ENCODE measurements at regions not wholly inside any gene's neighbourhood (a gene's known extent, or its start where the extent isn't known, plus 50 kb on each side); places are given as distances from the start of the nearest gene placed in this dataset.

- no peak overlapping the region for H3K27ac ChIP-seq (ENCODE audit: low read depth, low read length)
- no peak overlapping the region for H3K4me3 ChIP-seq (ENCODE audit: low read depth, low read length)
- CTCF ChIA-PET: interaction anchor here (0.8 kb wide), 1 partner anchor 394 kb away, joined by 3 read pairs; no protein-coding TSS in a partner anchor
- TF ChIP-seq CTCF (IDR thresholded peaks at IDR 0.05; ENCODE audit: low read depth, low read length): no peak
- no peaks in the 10 kb centered on the region for H3K27me3 ChIP-seq (ENCODE audit: control insufficient read depth, insufficient read depth, low read length)
- H3K9me3 ChIP-seq (ENCODE audit: control insufficient read depth, insufficient read depth, low read length): no peaks in the 10 kb centered on the region
- DNase-seq (ENCODE audit: low read depth, low spot score): no peak
- POLR2A ChIA-PET: no interaction called here
Measured at GRCh38 chr12:60100160-60100559, 504.3 kb downstream of the SLC16A7 start.

- DNase-seq (ENCODE audit: low read depth, low spot score): no peak
- POLR2A ChIA-PET: no interaction called here
Measured at GRCh38 chr12:60100852-60101251, 505.0 kb downstream of the SLC16A7 start.

GRCh38 chr12:60101715-60102114 lies 505.9 kb downstream of the SLC16A7 start:
- DNase-seq (ENCODE audit: low read depth, low spot score): no peak
- ChIA-PET CTCF (interaction anchor here (0.6 kb wide), 1 partner anchor 47 kb away, joined by 3 read pairs; no protein-coding TSS in a partner anchor), POLR2A (no interaction called here)
- no peak overlapping the region for H3K4me3 ChIP-seq (ENCODE audit: low read depth, low read length)
- no peaks in the 10 kb centered on the region for H3K27me3 ChIP-seq (ENCODE audit: control insufficient read depth, insufficient read depth, low read length)
- no peak overlapping the region for H3K27ac ChIP-seq (ENCODE audit: low read depth, low read length)
- no peaks in the 10 kb centered on the region for H3K9me3 ChIP-seq (ENCODE audit: control insufficient read depth, insufficient read depth, low read length)
- no peak for TF ChIP-seq CTCF (IDR thresholded peaks at IDR 0.05; ENCODE audit: low read depth, low read length)

More at GRCh38 chr12:60100852-60101251, 505.0 kb downstream of the SLC16A7 start:
- Histone ChIP-seq H3K4me3 (ENCODE audit: low read depth, low read length) (no peak overlapping the region), H3K27me3 (ENCODE audit: control insufficient read depth, insufficient read depth, low read length) (no peaks in the 10 kb centered on the region), H3K9me3 (ENCODE audit: control insufficient read depth, insufficient read depth, low read length) (no peaks in the 10 kb centered on the region), H3K27ac (ENCODE audit: low read depth, low read length) (no peak overlapping the region)
- CTCF ChIA-PET: no interaction called here
- no peak for TF ChIP-seq CTCF (IDR thresholded peaks at IDR 0.05; ENCODE audit: low read depth, low read length)

GRCh38 chr12:60106214-60106613 lies 510.4 kb downstream of the SLC16A7 start:
- Histone ChIP-seq H3K27ac (ENCODE audit: low read depth, low read length) (no peak overlapping the region), H3K27me3 (ENCODE audit: control insufficient read depth, insufficient read depth, low read length) (no peaks in the 10 kb centered on the region), H3K4me3 (ENCODE audit: low read depth, low read length) (no peak overlapping the region), H3K9me3 (ENCODE audit: control insufficient read depth, insufficient read depth, low read length) (no peaks in the 10 kb centered on the region)
- CTCF ChIA-PET: interaction anchor here (0.5 to 1.2 kb wide), 6 partner anchors 15 to 582 kb away, joined by 3 to 9 read pairs (median 3); no protein-coding TSS in a partner anchor
- TF ChIP-seq CTCF (IDR thresholded peaks at IDR 0.05; ENCODE audit: low read depth, low read length): peak; percentile 46
- no peak for DNase-seq (ENCODE audit: low read depth, low spot score)
- POLR2A ChIA-PET: no interaction called here

- TF ChIP-seq CTCF (IDR thresholded peaks at IDR 0.05; ENCODE audit: low read depth, low read length): no peak
- H3K27me3 ChIP-seq (ENCODE audit: control insufficient read depth, insufficient read depth, low read length): no peaks in the 10 kb centered on the region
- no peak for DNase-seq (ENCODE audit: low read depth, low spot score)
- CTCF ChIA-PET: interaction anchor here (2.0 kb wide), 1 partner anchor 386 kb away, joined by 6 read pairs; no protein-coding TSS in a partner anchor
- POLR2A ChIA-PET: no interaction called here
- H3K9me3 ChIP-seq (ENCODE audit: control insufficient read depth, insufficient read depth, low read length): no peaks in the 10 kb centered on the region
- no peak overlapping the region for H3K27ac ChIP-seq (ENCODE audit: low read depth, low read length)
- no peak overlapping the region for H3K4me3 ChIP-seq (ENCODE audit: low read depth, low read length)
Measured at GRCh38 chr12:60107992-60108391, 512.2 kb downstream of the SLC16A7 start.
